HG03442 (cell line): ENCODE measurements at regions not wholly inside any gene's neighbourhood (a gene's known extent, or its start where the extent isn't known, plus 50 kb on each side); places are given as distances from the start of the nearest gene placed in this dataset.

ENCODE experiments used
- ATAC-seq: cut with Tn5 transposase; IDR thresholded peaks from one replicate; pipeline ENCODE4 v1.9.1; 2021; ENCODE audit warnings: mild to moderate bottlenecking, moderate library complexity; ENCODE audit not compliant: unreplicated experiment

- ATAC-seq, result no peak
Observed at GRCh38 chr4:16952462-16952871, 54.0 kb upstream of the LDB2 start.
